ENCODE measurements at regions not wholly inside any gene's neighbourhood (a gene's known extent, or its start where the extent isn't known, plus 50 kb on each side); places are given as distances from the start of the nearest gene placed in this dataset.

DNA sequence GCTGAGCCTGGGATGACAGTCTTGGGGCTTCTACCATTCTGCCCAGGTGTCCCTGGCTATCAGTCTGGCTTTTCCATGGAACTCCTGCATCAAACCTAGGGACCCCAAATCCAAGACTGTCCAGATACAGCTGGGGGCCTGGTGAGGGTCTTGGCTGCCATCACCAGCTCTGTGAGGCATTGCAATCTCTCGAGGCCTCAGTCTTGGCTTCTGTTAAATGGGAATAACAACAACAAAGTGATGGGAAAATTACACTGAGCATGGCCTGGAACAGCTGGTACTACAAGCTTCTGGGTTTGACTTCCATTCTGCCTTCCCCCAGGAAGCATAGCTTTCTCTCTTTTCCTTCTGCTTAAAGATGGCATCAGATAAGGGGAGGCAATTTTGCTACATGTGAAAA lies 50.0 kb upstream of the LCTL start:
- DNase-seq = no peak

- DNase-seq = no peak
Observed at GRCh38 chr15:66617137-66618090, 51.6 kb upstream of the LCTL start.

DNA sequence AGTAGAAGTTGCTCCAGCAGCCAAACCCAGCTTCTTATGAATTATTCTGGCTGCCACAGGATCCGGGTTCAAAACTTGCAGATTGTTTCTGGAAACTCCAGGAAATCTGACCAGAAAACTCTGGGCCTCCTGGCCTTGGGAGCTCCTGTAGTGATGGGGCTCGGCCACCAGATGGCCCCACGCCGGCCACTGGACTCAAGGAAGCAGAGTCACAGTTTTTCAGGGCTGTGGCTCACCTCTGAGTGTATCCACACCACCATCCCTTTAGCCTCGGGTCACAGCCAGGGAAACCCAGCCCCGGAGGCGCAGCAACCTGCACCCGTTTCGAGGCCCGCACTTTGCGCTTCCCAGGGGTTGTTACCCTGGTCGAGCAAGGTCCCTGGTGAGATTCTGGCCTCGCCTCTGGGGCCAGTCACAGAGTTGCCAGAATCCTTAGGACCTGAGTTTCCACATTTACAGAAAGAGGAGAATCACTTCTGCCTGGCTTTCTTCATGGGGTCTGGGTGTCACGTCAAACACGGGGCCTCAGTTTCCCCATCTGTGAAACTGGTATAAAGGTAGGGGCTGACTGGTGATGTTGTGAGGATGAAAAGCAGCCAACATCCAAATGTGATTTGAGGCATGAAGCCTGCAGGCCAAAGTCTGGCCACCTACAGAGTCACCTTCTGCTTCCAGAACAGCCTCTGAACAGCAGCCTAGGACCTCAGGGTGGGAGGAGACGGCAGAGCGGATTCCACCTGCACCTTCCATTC lies 53.5 kb upstream of the LCTL start:
- DNase-seq = peak; percentile 53

DNA sequence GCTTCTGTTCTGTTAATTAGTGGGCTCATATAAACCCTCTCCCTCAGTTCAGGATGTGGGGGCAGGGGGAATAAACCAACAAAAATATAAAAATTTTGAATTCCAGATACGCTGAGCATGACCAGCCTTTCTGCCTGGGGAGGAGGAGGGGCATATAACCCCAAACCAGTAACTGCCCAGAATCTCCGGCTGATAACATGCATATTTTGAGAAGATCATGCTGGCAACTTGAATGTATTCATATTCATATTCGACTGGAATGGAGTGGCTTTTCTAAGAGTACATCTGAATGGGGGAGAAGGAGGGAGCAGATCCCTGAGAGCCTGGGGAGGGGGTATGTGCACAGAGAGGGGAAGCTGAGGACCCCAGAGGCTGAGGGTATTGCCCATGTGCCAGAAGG lies 54.5 kb upstream of the LCTL start:
- no peak for DNase-seq

- no peak for DNase-seq
Observed at GRCh38 chr15:66620744-66621344, 55.0 kb upstream of the LCTL start.

GRCh38 chr15:66621491-66622467 lies 56.0 kb upstream of the LCTL start:
- no peak for DNase-seq

GRCh38 chr15:66622591-66623022 lies 56.8 kb upstream of the LCTL start:
- no peak for DNase-seq

- no peak for DNase-seq
Observed at GRCh38 chr15:66623801-66624453, 58.1 kb upstream of the LCTL start.

DNA sequence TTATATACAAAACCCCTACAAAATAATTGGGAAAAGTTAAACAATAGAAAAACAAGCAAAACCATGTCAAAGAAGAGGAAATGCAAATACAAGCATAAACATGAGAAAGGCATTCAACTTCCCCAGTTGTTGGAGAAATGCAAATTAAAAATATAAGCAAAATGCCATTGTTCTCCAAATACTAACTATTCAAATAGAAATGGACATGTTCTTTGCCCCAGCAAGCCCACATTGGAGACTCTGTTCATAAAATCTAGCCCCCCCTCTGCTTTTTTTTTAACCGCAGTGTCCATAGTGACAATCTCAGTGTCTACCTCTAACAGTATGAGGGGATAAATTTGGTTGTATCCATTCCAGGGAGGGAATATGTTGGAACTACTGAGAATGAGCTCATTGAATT lies 59.7 kb upstream of the LCTL start:
- no peak for DNase-seq

DNA sequence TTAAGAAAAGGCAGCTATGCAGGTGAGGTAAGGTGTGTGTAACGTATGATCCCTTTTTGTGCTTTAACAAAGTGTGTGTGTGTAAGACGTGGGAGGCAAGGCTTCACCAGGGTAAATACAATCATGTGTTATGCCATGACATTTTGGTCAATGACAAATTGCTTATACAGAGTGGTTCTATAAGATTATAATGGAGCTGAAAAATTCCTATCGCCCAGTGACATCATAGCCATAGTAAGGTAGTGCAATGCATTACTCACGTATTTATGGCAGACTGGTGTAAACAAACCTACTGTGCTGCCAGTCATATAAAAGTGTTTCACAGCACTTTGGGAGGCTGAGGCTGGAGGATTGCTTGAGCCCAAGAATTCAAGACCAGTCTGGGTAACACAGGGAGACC lies 60.2 kb upstream of the LCTL start:
- no peak for DNase-seq

DNA sequence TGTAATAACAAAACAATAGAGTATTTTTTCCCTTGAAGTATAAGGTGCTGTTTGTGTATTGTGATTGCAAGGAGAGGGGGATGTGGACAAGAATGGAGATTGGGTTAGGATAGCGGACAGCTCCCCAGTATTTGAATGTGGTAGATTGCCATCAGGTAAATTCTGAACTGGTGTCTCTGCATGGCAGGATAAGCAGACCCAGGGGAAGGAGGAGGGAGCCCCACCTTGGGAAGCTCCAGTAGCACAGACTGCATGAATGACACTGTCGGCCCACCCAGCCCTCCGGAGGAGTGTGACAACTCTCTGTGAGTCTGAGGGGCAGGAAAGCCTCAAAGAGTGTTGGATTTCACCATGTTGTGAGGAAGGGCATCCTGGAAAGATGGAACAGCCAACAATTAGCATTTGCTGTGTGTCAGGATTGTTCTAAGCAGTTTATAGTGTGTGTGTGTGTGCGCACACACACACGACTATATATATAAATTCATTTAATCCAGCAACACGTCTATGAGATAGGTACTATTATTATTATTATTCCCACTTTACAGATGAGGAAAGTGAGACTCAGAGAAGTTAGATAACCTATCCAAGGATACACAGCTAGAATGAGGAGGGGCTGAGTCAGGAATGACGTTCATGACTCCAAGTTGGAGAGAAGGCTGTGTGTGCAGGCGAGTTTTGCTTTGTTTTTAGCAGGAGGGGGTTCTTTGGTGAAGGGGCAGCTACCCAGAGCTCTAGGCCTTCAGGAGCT lies 63.4 kb upstream of the LCTL start:
- DNase-seq = no peak

- no peak for DNase-seq
Observed at GRCh38 chr15:66629817-66630576, 64.2 kb upstream of the LCTL start.

- DNase-seq = no peak
Observed at GRCh38 chr15:66630801-66631351, 65.1 kb upstream of the LCTL start.

- DNase-seq = no peak
Observed at GRCh38 chr15:66631616-66632263, 65.9 kb upstream of the LCTL start.

DNA sequence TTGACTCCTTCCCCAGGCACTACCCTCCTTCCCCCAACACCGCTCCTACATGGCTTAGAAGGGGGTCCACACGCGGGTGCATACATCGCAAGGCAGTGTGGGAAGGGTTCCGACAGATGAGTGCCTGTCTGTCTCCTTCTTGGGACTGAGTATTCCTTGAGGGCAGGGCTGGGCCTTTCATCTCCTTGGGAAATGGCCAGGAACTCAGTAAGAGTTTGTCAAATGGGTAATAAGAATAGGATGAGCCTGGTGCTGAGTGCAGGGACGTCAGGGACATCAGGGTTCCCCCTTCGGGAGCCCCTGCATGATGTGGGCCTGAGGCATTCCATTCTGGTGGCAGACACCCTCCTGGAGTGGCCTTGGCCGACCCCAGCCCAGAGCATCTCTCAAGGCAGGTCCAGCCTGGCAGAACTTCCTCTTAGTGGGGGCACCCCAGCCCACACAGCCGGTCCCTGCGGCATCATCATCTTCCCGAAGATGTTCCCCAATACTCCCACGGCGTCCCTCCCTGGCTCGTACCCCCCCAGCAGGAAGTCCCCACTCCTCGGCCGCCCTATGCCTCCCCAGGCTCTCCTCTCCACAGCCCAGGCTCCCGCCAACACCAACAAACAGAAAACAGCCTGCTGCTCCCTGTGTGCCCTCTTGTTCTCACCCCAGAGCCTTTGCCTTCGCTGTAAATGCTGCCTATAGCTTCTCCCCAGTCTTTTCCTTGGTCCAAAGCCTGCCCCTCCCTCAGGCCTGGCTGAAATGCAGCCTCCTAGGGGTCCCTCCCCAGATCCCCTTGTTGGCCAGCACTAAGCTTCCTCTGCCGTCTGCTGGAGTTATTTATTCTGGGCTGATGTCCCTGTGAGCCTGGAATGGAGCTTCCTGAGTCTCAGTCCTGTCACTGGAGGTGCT lies 67.5 kb upstream of the LCTL start:
- DNase-seq = no peak

DNA sequence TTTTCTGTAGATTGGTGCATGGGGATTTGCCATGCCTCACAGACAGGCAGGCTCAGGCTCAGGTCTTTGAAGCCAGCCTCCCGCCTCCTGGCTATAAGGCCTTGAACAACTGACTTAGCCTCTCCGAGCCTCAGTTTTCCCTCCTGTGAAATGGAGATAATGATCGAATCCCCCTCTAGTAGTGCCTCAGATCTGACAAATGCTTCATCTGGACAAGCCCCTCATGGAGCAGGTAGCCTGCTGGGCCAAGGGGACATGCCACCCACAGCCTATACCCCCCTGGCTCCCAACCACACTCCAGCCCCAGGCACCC lies 68.1 kb upstream of the LCTL start:
- no peak for DNase-seq

DNA sequence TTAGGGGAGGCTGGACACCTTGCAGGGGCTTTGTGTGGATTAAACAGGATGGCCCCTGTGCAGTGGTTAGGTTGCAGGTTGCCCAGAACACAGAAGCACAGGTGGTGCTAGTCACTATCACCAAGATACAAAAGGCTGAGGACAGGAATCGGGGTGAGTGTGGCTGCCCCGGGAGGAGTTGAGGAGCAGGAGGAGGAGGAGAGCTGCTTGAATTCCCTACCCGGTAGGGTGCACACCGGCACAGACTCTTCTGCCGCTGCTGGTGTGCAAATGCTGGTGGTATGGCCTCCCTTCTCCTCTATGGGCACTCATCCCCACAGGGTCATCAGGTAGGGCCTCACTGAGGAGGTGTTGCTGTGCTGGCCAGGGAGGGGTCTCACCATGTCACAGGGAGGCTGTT lies 67.5 kb upstream of the SMAD6 start:
- DNase-seq = no peak

- no peak for DNase-seq
Observed at GRCh38 chr15:66635006-66635405, 67.0 kb upstream of the SMAD6 start.

- no peak for DNase-seq
Observed at GRCh38 chr15:66635817-66636216, 66.2 kb upstream of the SMAD6 start.
